ENCODE measurements at regions not wholly inside any gene's neighbourhood (a gene's known extent, or its start where the extent isn't known, plus 50 kb on each side); places are given as distances from the start of the nearest gene placed in this dataset.

- H3K36me3 ChIP-seq (ENCODE audit: control insufficient read depth, insufficient read depth, low read length): no peaks in the 10 kb centered on the region
- peaks cover 3% of the 10 kb centered on the region for H3K4me1 ChIP-seq (ENCODE audit: control insufficient read depth, insufficient read depth, low read length)
- H3K9ac ChIP-seq (ENCODE audit: low read length): no peak overlapping the region
- H3K27me3 ChIP-seq (ENCODE audit: control insufficient read depth, insufficient read depth, low read length): no peaks in the 10 kb centered on the region
- H3K27ac ChIP-seq (ENCODE audit: low read depth, low read length): no peak overlapping the region
- H3K4me3 ChIP-seq (ENCODE audit: low read length): peak overlapping the region; percentile 67
Measured at GRCh38 chr7:25893436-25893835, 258.6 kb upstream of the NFE2L3 start.

GRCh38 chr7:25894002-25894901 is 257.7 kb upstream of the NFE2L3 start:
- no peak overlapping the region for H3K9ac ChIP-seq (ENCODE audit: low read length)
- no peaks in the 10 kb centered on the region for H3K36me3 ChIP-seq (ENCODE audit: control insufficient read depth, insufficient read depth, low read length)
- no peak overlapping the region for H3K4me3 ChIP-seq (ENCODE audit: low read length)
- no peaks in the 10 kb centered on the region for H3K27me3 ChIP-seq (ENCODE audit: control insufficient read depth, insufficient read depth, low read length)
- H3K4me1 ChIP-seq (ENCODE audit: control insufficient read depth, insufficient read depth, low read length): peaks cover 3% of the 10 kb centered on the region
- no peak overlapping the region for H3K27ac ChIP-seq (ENCODE audit: low read depth, low read length)

GRCh38 chr7:25894902-25895791 is 256.9 kb upstream of the NFE2L3 start:
- Histone ChIP-seq H3K27ac (ENCODE audit: low read depth, low read length) (no peak overlapping the region), H3K36me3 (ENCODE audit: control insufficient read depth, insufficient read depth, low read length) (no peaks in the 10 kb centered on the region), H3K9ac (ENCODE audit: low read length) (no peak overlapping the region), H3K4me1 (ENCODE audit: control insufficient read depth, insufficient read depth, low read length) (peaks cover 3% of the 10 kb centered on the region), H3K4me3 (ENCODE audit: low read length) (peak overlapping the region; percentile 50), H3K27me3 (ENCODE audit: control insufficient read depth, insufficient read depth, low read length) (no peaks in the 10 kb centered on the region)

- H3K27me3 ChIP-seq (ENCODE audit: control insufficient read depth, insufficient read depth, low read length): no peaks in the 10 kb centered on the region
- no peak overlapping the region for H3K27ac ChIP-seq (ENCODE audit: low read depth, low read length)
- H3K9ac ChIP-seq (ENCODE audit: low read length): no peak overlapping the region
- peaks cover 3% of the 10 kb centered on the region for H3K4me1 ChIP-seq (ENCODE audit: control insufficient read depth, insufficient read depth, low read length)
- H3K4me3 ChIP-seq (ENCODE audit: low read length): peak overlapping the region; percentile 50
- no peaks in the 10 kb centered on the region for H3K36me3 ChIP-seq (ENCODE audit: control insufficient read depth, insufficient read depth, low read length)
Measured at GRCh38 chr7:25895792-25896171, 256.2 kb upstream of the NFE2L3 start.

GRCh38 chr7:25897261-25897782 is 254.7 kb upstream of the NFE2L3 start:
- no peaks in the 10 kb centered on the region for H3K36me3 ChIP-seq (ENCODE audit: control insufficient read depth, insufficient read depth, low read length)

GRCh38 chr7:25900245-25900644 is 251.8 kb upstream of the NFE2L3 start:
- Histone ChIP-seq H3K9ac (ENCODE audit: low read length) (no peak overlapping the region), H3K36me3 (ENCODE audit: control insufficient read depth, insufficient read depth, low read length) (no peaks in the 10 kb centered on the region), H3K27me3 (ENCODE audit: control insufficient read depth, insufficient read depth, low read length) (no peaks in the 10 kb centered on the region), H3K4me3 (ENCODE audit: low read length) (no peak overlapping the region), H3K27ac (ENCODE audit: low read depth, low read length) (no peak overlapping the region), H3K4me1 (ENCODE audit: control insufficient read depth, insufficient read depth, low read length) (no peaks in the 10 kb centered on the region)

More at GRCh38 chr7:25897261-25897782, 254.7 kb upstream of the NFE2L3 start:
- no peaks in the 10 kb centered on the region for H3K27me3 ChIP-seq (ENCODE audit: control insufficient read depth, insufficient read depth, low read length)
- no peak overlapping the region for H3K4me3 ChIP-seq (ENCODE audit: low read length)
- H3K9ac ChIP-seq (ENCODE audit: low read length): no peak overlapping the region
- no peak overlapping the region for H3K27ac ChIP-seq (ENCODE audit: low read depth, low read length)
- peaks cover 3% of the 10 kb centered on the region for H3K4me1 ChIP-seq (ENCODE audit: control insufficient read depth, insufficient read depth, low read length)

GRCh38 chr7:25900877-25901276 is 251.1 kb upstream of the NFE2L3 start:
- Histone ChIP-seq H3K4me3 (ENCODE audit: low read length) (no peak overlapping the region), H3K27ac (ENCODE audit: low read depth, low read length) (no peak overlapping the region), H3K4me1 (ENCODE audit: control insufficient read depth, insufficient read depth, low read length) (no peaks in the 10 kb centered on the region), H3K36me3 (ENCODE audit: control insufficient read depth, insufficient read depth, low read length) (no peaks in the 10 kb centered on the region), H3K27me3 (ENCODE audit: control insufficient read depth, insufficient read depth, low read length) (no peaks in the 10 kb centered on the region), H3K9ac (ENCODE audit: low read length) (no peak overlapping the region)

- H3K36me3 ChIP-seq (ENCODE audit: control insufficient read depth, insufficient read depth, low read length): no peaks in the 10 kb centered on the region
- H3K27me3 ChIP-seq (ENCODE audit: control insufficient read depth, insufficient read depth, low read length): no peaks in the 10 kb centered on the region
- H3K4me1 ChIP-seq (ENCODE audit: control insufficient read depth, insufficient read depth, low read length): no peaks in the 10 kb centered on the region
- no peak overlapping the region for H3K9ac ChIP-seq (ENCODE audit: low read length)
- H3K4me3 ChIP-seq (ENCODE audit: low read length): no peak overlapping the region
- H3K27ac ChIP-seq (ENCODE audit: low read depth, low read length): no peak overlapping the region
Measured at GRCh38 chr7:25901658-25902057, 250.3 kb upstream of the NFE2L3 start.

GRCh38 chr7:25906003-25906402 is 246.0 kb upstream of the NFE2L3 start:
- Histone ChIP-seq H3K36me3 (ENCODE audit: control insufficient read depth, insufficient read depth, low read length) (no peaks in the 10 kb centered on the region), H3K4me1 (ENCODE audit: control insufficient read depth, insufficient read depth, low read length) (no peaks in the 10 kb centered on the region), H3K4me3 (ENCODE audit: low read length) (no peak overlapping the region), H3K27ac (ENCODE audit: low read depth, low read length) (no peak overlapping the region), H3K27me3 (ENCODE audit: control insufficient read depth, insufficient read depth, low read length) (no peaks in the 10 kb centered on the region), H3K9ac (ENCODE audit: low read length) (no peak overlapping the region)

GRCh38 chr7:25906760-25907159 is 245.2 kb upstream of the NFE2L3 start:
- H3K27ac ChIP-seq (ENCODE audit: low read depth, low read length): no peak overlapping the region
- H3K36me3 ChIP-seq (ENCODE audit: control insufficient read depth, insufficient read depth, low read length): no peaks in the 10 kb centered on the region
- no peak overlapping the region for H3K4me3 ChIP-seq (ENCODE audit: low read length)
- H3K27me3 ChIP-seq (ENCODE audit: control insufficient read depth, insufficient read depth, low read length): no peaks in the 10 kb centered on the region
- no peak overlapping the region for H3K9ac ChIP-seq (ENCODE audit: low read length)
- no peaks in the 10 kb centered on the region for H3K4me1 ChIP-seq (ENCODE audit: control insufficient read depth, insufficient read depth, low read length)

- Histone ChIP-seq H3K27me3 (ENCODE audit: control insufficient read depth, insufficient read depth, low read length) (no peaks in the 10 kb centered on the region), H3K36me3 (ENCODE audit: control insufficient read depth, insufficient read depth, low read length) (no peaks in the 10 kb centered on the region), H3K4me3 (ENCODE audit: low read length) (no peak overlapping the region), H3K27ac (ENCODE audit: low read depth, low read length) (no peak overlapping the region), H3K4me1 (ENCODE audit: control insufficient read depth, insufficient read depth, low read length) (no peaks in the 10 kb centered on the region), H3K9ac (ENCODE audit: low read length) (no peak overlapping the region)
Measured at GRCh38 chr7:25907214-25907613, 244.8 kb upstream of the NFE2L3 start.

GRCh38 chr7:25907731-25908130 is 244.3 kb upstream of the NFE2L3 start:
- no peak overlapping the region for H3K9ac ChIP-seq (ENCODE audit: low read length)
- H3K27me3 ChIP-seq (ENCODE audit: control insufficient read depth, insufficient read depth, low read length): no peaks in the 10 kb centered on the region
- H3K36me3 ChIP-seq (ENCODE audit: control insufficient read depth, insufficient read depth, low read length): no peaks in the 10 kb centered on the region
- H3K4me3 ChIP-seq (ENCODE audit: low read length): no peak overlapping the region
- no peak overlapping the region for H3K27ac ChIP-seq (ENCODE audit: low read depth, low read length)
- no peaks in the 10 kb centered on the region for H3K4me1 ChIP-seq (ENCODE audit: control insufficient read depth, insufficient read depth, low read length)

Measured in rectal smooth muscle tissue (tissue), 1 donor.